ENCODE measurements at regions not wholly inside any gene's neighbourhood (a gene's known extent, or its start where the extent isn't known, plus 50 kb on each side); places are given as distances from the start of the nearest gene placed in this dataset.

DNA sequence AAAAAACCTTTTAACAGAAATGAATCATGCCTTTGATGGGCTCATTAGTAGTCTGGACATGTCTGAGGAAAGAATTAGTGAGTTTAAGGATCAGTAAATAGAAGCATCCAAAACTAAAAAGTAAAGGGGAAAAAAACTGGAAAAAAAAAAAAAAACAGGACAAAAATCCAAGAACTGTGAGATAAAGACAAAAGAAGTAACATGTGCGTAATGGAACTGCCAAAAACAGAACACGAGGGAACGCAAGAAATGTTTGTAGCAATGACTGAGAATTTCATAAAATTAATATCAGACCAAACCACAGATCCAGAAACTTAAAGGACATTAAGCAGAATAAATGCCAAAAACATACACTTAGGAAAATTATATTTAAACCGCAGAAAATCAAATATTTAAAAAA lies 77.4 kb downstream of the MS4A13 start:
- Histone ChIP-seq H3K9ac (no peak overlapping the region), H3K27ac (ENCODE audit: low read depth in 2 of 2, low read length in 1 of 2) (no peak overlapping the region), H3K9me2 (no peaks in the 10 kb centered on the region), H3K27me3 (ENCODE audit: insufficient read depth) (no peaks in the 10 kb centered on the region; the same call in 1 of the 2 replicates), H3K4me3 (ENCODE audit: low read depth in 2 of 2, low read length in 1 of 2) (no peak overlapping the region), H3K9me3 (no peaks in the 10 kb centered on the region), H3K79me2 (ENCODE audit: insufficient read depth) (no peaks in the 10 kb centered on the region), H3K4me1 (ENCODE audit: control insufficient read depth in 1 of 2, insufficient read depth in 2 of 2, low read depth in 1 of 2, low read length in 1 of 2) (no peaks in the 10 kb centered on the region), H3F3A (replicated peaks; ENCODE audit: insufficient read depth) (no peaks in the 10 kb centered on the region), H2AFZ (ENCODE audit: low read depth) (no peak overlapping the region), H3K36me3 (replicated peaks in 1 of 2; ENCODE audit: control insufficient read depth in 1 of 2, insufficient read depth in 2 of 2, low read length in 1 of 2) (no peaks in the 10 kb centered on the region), H3K4me2 (no peak overlapping the region), H4K20me1 (ENCODE audit: insufficient read depth) (no peaks in the 10 kb centered on the region)
- 28% methylated on average over 4 of the region's 4 CpGs for WGBS (ENCODE audit: low lambda C conversion rate)
- TF ChIP-seq EP300 (IDR thresholded peaks at IDR 0.05; ENCODE audit: borderline replicate concordance in 1 of 2, low read depth in 1 of 2, low read length in 1 of 2) (no peak), RCOR1 (IDR thresholded peaks at IDR 0.05; ENCODE audit: low read length) (no peak), RXRA (IDR thresholded peaks at IDR 0.05; ENCODE audit: borderline replicate concordance, low read depth) (no peak), SIN3A (IDR thresholded peaks at IDR 0.05; ENCODE audit: borderline replicate concordance, low read depth, low read length) (no peak), EZH2phosphoT487 (IDR thresholded peaks at IDR 0.05; ENCODE audit: borderline replicate concordance, low read depth) (no peak), TCF12 (IDR thresholded peaks at IDR 0.05) (no peak), MXI1 (IDR thresholded peaks at IDR 0.05; ENCODE audit: low read depth, low read length) (no peak), MEF2A (IDR thresholded peaks at IDR 0.05; ENCODE audit: borderline replicate concordance, low read depth) (no peak), TEAD4 (IDR thresholded peaks at IDR 0.05; ENCODE audit: borderline replicate concordance, insufficient read depth) (no peak), SMC3 (IDR thresholded peaks at IDR 0.05; ENCODE audit: low read depth, low read length) (no peak), CHD2 (IDR thresholded peaks at IDR 0.05; ENCODE audit: low read length, partially characterized antibody) (no peak), NFIC (IDR thresholded peaks at IDR 0.05; ENCODE audit: borderline replicate concordance) (no peak), YY1 (IDR thresholded peaks at IDR 0.05; ENCODE audit: low read depth) (no peak), FOXJ3 (CRISPR knock-in tag; IDR thresholded peaks at IDR 0.05) (no peak)
- TF ChIP-seq, protein P1, sequence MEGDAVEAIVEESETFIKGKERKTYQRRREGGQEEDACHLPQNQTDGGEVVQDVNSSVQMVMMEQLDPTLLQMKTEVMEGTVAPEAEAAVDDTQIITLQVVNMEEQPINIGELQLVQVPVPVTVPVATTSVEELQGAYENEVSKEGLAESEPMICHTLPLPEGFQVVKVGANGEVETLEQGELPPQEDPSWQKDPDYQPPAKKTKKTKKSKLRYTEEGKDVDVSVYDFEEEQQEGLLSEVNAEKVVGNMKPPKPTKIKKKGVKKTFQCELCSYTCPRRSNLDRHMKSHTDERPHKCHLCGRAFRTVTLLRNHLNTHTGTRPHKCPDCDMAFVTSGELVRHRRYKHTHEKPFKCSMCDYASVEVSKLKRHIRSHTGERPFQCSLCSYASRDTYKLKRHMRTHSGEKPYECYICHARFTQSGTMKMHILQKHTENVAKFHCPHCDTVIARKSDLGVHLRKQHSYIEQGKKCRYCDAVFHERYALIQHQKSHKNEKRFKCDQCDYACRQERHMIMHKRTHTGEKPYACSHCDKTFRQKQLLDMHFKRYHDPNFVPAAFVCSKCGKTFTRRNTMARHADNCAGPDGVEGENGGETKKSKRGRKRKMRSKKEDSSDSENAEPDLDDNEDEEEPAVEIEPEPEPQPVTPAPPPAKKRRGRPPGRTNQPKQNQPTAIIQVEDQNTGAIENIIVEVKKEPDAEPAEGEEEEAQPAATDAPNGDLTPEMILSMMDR (IDR thresholded peaks at IDR 0.05) = no peak
- TF ChIP-seq, protein P2, sequence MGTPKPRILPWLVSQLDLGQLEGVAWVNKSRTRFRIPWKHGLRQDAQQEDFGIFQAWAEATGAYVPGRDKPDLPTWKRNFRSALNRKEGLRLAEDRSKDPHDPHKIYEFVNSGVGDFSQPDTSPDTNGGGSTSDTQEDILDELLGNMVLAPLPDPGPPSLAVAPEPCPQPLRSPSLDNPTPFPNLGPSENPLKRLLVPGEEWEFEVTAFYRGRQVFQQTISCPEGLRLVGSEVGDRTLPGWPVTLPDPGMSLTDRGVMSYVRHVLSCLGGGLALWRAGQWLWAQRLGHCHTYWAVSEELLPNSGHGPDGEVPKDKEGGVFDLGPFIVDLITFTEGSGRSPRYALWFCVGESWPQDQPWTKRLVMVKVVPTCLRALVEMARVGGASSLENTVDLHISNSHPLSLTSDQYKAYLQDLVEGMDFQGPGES (IDR thresholded peaks at IDR 0.05; ENCODE audit: low read depth, low read length) = no peak
- TF ChIP-seq, protein P3, sequence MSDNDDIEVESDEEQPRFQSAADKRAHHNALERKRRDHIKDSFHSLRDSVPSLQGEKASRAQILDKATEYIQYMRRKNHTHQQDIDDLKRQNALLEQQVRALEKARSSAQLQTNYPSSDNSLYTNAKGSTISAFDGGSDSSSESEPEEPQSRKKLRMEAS (IDR thresholded peaks at IDR 0.05; ENCODE audit: low read depth) = no peak
- TF ChIP-seq, protein P4, sequence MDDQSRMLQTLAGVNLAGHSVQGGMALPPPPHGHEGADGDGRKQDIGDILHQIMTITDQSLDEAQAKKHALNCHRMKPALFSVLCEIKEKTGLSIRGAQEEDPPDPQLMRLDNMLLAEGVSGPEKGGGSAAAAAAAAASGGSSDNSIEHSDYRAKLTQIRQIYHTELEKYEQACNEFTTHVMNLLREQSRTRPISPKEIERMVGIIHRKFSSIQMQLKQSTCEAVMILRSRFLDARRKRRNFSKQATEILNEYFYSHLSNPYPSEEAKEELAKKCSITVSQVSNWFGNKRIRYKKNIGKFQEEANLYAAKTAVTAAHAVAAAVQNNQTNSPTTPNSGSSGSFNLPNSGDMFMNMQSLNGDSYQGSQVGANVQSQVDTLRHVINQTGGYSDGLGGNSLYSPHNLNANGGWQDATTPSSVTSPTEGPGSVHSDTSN (IDR thresholded peaks at IDR 0.05) = no peak
- TF ChIP-seq, protein P5, sequence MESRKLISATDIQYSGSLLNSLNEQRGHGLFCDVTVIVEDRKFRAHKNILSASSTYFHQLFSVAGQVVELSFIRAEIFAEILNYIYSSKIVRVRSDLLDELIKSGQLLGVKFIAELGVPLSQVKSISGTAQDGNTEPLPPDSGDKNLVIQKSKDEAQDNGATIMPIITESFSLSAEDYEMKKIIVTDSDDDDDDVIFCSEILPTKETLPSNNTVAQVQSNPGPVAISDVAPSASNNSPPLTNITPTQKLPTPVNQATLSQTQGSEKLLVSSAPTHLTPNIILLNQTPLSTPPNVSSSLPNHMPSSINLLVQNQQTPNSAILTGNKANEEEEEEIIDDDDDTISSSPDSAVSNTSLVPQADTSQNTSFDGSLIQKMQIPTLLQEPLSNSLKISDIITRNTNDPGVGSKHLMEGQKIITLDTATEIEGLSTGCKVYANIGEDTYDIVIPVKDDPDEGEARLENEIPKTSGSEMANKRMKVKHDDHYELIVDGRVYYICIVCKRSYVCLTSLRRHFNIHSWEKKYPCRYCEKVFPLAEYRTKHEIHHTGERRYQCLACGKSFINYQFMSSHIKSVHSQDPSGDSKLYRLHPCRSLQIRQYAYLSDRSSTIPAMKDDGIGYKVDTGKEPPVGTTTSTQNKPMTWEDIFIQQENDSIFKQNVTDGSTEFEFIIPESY (IDR thresholded peaks at IDR 0.05; ENCODE audit: borderline replicate concordance, low read depth) = no peak
- TF ChIP-seq, protein P6, sequence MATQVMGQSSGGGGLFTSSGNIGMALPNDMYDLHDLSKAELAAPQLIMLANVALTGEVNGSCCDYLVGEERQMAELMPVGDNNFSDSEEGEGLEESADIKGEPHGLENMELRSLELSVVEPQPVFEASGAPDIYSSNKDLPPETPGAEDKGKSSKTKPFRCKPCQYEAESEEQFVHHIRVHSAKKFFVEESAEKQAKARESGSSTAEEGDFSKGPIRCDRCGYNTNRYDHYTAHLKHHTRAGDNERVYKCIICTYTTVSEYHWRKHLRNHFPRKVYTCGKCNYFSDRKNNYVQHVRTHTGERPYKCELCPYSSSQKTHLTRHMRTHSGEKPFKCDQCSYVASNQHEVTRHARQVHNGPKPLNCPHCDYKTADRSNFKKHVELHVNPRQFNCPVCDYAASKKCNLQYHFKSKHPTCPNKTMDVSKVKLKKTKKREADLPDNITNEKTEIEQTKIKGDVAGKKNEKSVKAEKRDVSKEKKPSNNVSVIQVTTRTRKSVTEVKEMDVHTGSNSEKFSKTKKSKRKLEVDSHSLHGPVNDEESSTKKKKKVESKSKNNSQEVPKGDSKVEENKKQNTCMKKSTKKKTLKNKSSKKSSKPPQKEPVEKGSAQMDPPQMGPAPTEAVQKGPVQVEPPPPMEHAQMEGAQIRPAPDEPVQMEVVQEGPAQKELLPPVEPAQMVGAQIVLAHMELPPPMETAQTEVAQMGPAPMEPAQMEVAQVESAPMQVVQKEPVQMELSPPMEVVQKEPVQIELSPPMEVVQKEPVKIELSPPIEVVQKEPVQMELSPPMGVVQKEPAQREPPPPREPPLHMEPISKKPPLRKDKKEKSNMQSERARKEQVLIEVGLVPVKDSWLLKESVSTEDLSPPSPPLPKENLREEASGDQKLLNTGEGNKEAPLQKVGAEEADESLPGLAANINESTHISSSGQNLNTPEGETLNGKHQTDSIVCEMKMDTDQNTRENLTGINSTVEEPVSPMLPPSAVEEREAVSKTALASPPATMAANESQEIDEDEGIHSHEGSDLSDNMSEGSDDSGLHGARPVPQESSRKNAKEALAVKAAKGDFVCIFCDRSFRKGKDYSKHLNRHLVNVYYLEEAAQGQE (IDR thresholded peaks at IDR 0.05; ENCODE audit: low read depth, low read length) = no peak
- DNase-seq = no peak
- CTCF ChIA-PET = no interaction called here
- POLR2A ChIA-PET = no interaction called here

Data from SK-N-SH (cell line).